H9 (cell line): ENCODE measurements at regions not wholly inside any gene's neighbourhood (a gene's known extent, or its start where the extent isn't known, plus 50 kb on each side); places are given as distances from the start of the nearest gene placed in this dataset.

Source experiments
- DNase-seq: peaks from one replicate; pipeline ENCODE4 v3.0.0-alpha.2; 2017
- H2AFZ ChIP-seq: one replicate; pipeline ENCODE4 v1.6.1; 2013; ENCODE audit warnings: mild to moderate bottlenecking, low read length, control low read depth, moderate library complexity
- H2AK5ac ChIP-seq: 2 replicates; pipeline ENCODE4 v1.6.1; 2013; ENCODE audit warnings: low read length, control low read depth, mixed read lengths; ENCODE audit not compliant: insufficient read length
- H2BK120ac ChIP-seq: one replicate; pipeline ENCODE4 v1.6.1; 2013; ENCODE audit warnings: low read depth, mild to moderate bottlenecking, low read length, control low read depth, inconsistent platforms; ENCODE audit not compliant: poor library complexity, severe bottlenecking
- H2BK12ac ChIP-seq: 2 replicates; pipeline ENCODE4 v1.6.1; 2013; ENCODE audit warnings: low read length, control low read depth, mixed read lengths, low read depth; ENCODE audit not compliant: insufficient read length
- H2BK15ac ChIP-seq: 2 replicates; pipeline ENCODE4 v1.6.1; 2013; ENCODE audit warnings: low read depth, low read length, control low read depth
- H2BK20ac ChIP-seq: one replicate; pipeline ENCODE4 v1.6.1; 2013; ENCODE audit warnings: low read depth, mild to moderate bottlenecking, low read length, control low read depth, inconsistent platforms; ENCODE audit not compliant: poor library complexity, severe bottlenecking
- H2BK5ac ChIP-seq: 2 replicates; pipeline ENCODE4 v1.6.1; 2013; ENCODE audit warnings: low read length, control low read depth, mixed read lengths; ENCODE audit not compliant: insufficient read length
- H3K14ac ChIP-seq: 2 replicates; pipeline ENCODE4 v1.6.1; 2013; ENCODE audit warnings: low read length, control low read depth; ENCODE audit not compliant: insufficient read depth
- H3K18ac ChIP-seq: 2 replicates; pipeline ENCODE4 v1.6.1; 2013; ENCODE audit warnings: low read depth, mild to moderate bottlenecking, mixed read lengths, low read length, control low read depth; ENCODE audit not compliant: insufficient read length
- H3K23ac ChIP-seq: 2 replicates; pipeline ENCODE4 v1.6.1; 2013; ENCODE audit warnings: low read length, control low read depth, mixed read lengths, low read depth; ENCODE audit not compliant: insufficient read length
- H3K23me2 ChIP-seq: 2 replicates; pipeline ENCODE4 v1.6.1; 2013; ENCODE audit warnings: low read depth, mild to moderate bottlenecking, mixed read lengths, low read length, control low read depth; ENCODE audit not compliant: insufficient read length, poor library complexity, severe bottlenecking
- H3K27ac ChIP-seq: 2 replicates; pipeline ENCODE4 v1.5.1; 2013; ENCODE audit warnings: low read length, control low read depth, mixed read lengths, low read depth; ENCODE audit not compliant: insufficient read length
- H3K27me3 ChIP-seq: 2 replicates; pipeline ENCODE4 v1.6.1; 2013; ENCODE audit warnings: low read length, control low read depth, inconsistent platforms; ENCODE audit not compliant: insufficient read depth
- H3K4ac ChIP-seq: 2 replicates; pipeline ENCODE4 v1.6.1; 2013; ENCODE audit warnings: low read depth, mild to moderate bottlenecking, control low read depth, inconsistent platforms, low read length, moderate library complexity
- H3K4me1 ChIP-seq: 2 replicates; pipeline ENCODE4 v1.6.1; 2013; ENCODE audit warnings: low read length, control low read depth, inconsistent platforms; ENCODE audit not compliant: insufficient read depth
- H3K4me2 ChIP-seq: 2 replicates; pipeline ENCODE4 v1.6.1; 2013; ENCODE audit warnings: low read length, control low read depth, mixed read lengths; ENCODE audit not compliant: insufficient read length, insufficient read depth
- H3K56ac ChIP-seq: 2 replicates; pipeline ENCODE4 v1.6.1; 2013; ENCODE audit warnings: low read depth, mild to moderate bottlenecking, mixed read lengths, low read length, control low read depth; ENCODE audit not compliant: insufficient read length
- H3K79me1 ChIP-seq: 2 replicates; pipeline ENCODE4 v1.6.1; 2013; ENCODE audit warnings: low read depth, mild to moderate bottlenecking, moderate library complexity, low read length, control low read depth, inconsistent platforms; ENCODE audit not compliant: insufficient read depth, poor library complexity, severe bottlenecking
- H3K79me2 ChIP-seq: 2 replicates; pipeline ENCODE4 v1.6.1; 2013; ENCODE audit warnings: low read length, control low read depth, inconsistent platforms; ENCODE audit not compliant: insufficient read depth
- H3K9ac ChIP-seq: 2 replicates; pipeline ENCODE4 v1.6.1; 2013; ENCODE audit warnings: low read length, control low read depth, mixed read lengths; ENCODE audit not compliant: insufficient read length; ENCODE audit errors: extremely low read depth
- H3K9me3 ChIP-seq: one replicate; pipeline ENCODE4 v1.6.1; 2013; ENCODE audit warnings: low read depth, low read length, inconsistent platforms; ENCODE audit not compliant: control insufficient read depth
- H3T11ph ChIP-seq: one replicate; pipeline ENCODE4 v1.6.1; 2013; ENCODE audit warnings: mild to moderate bottlenecking, low read length, control low read depth, inconsistent platforms
- H4K20me1 ChIP-seq: one replicate; pipeline ENCODE4 v1.6.1; 2013; ENCODE audit not compliant: control insufficient read depth, insufficient read length, insufficient read depth
- H4K5ac ChIP-seq: 2 replicates; pipeline ENCODE4 v1.6.1; 2013; ENCODE audit warnings: low read depth, mild to moderate bottlenecking, mixed read lengths, low read length, control low read depth; ENCODE audit not compliant: insufficient read length
- H4K8ac ChIP-seq: replicated peaks from 2 replicates; pipeline ENCODE4 v1.6.1; 2013; ENCODE audit warnings: low read length, control low read depth, mixed read lengths, low read depth; ENCODE audit not compliant: insufficient read length
- H4K91ac ChIP-seq: 2 replicates; pipeline ENCODE4 v1.6.1; 2013; ENCODE audit warnings: low read depth, mild to moderate bottlenecking, moderate library complexity, mixed read lengths, low read length, control low read depth; ENCODE audit not compliant: insufficient read length
- H3K27ac Mint-ChIP-seq, 3 experiments: 2 replicates in 2 of 3; 3 replicates in 1 of 3; pipeline ENCODE4 v1.8.0; 2020 to 2021; ENCODE audit warnings: mixed read lengths in 3 of 3, mild to moderate bottlenecking in 1 of 3, moderate library complexity in 1 of 3
- H3K27me3 Mint-ChIP-seq: 2 replicates; pipeline ENCODE4 v1.8.0; 2021; ENCODE audit warnings: low read depth, mild to moderate bottlenecking, moderate library complexity, mixed read lengths
- H3K36me3 Mint-ChIP-seq, 3 experiments: 2 replicates in 2 of 3; 3 replicates in 1 of 3; pipeline ENCODE4 v1.8.0; 2020 to 2021; ENCODE audit warnings: low read depth in 3 of 3, mixed read lengths in 3 of 3; ENCODE audit not compliant: insufficient read depth in 1 of 3
- H3K4me1 Mint-ChIP-seq, 2 experiments: 2 replicates each; pipeline ENCODE4 v1.8.0; 2020; ENCODE audit warnings: mixed read lengths in 2 of 2
- H3K4me3 Mint-ChIP-seq, 2 experiments: 2 replicates in 1 of 2; 3 replicates in 1 of 2; pipeline ENCODE4 v1.8.0; 2020 to 2021; ENCODE audit warnings: mild to moderate bottlenecking in 2 of 2, mixed read lengths in 2 of 2, moderate library complexity in 1 of 2
- H3K9me3 Mint-ChIP-seq, 2 experiments: 2 replicates in 1 of 2; 3 replicates in 1 of 2; pipeline ENCODE4 v1.8.0; 2020; ENCODE audit warnings: mild to moderate bottlenecking in 2 of 2, mixed read lengths in 2 of 2, moderate library complexity in 1 of 2
- WGBS: extraction: QIAGEN DNeasy Blood & Tissue Kit; methylation state at CpG from one replicate; pipeline ENCODE4 v1.1.7; 2013; ENCODE audit warnings: missing lambda C conversion rate, low lambda C conversion rate, mixed read lengths; ENCODE audit not compliant: insufficient read length; ENCODE audit errors: extremely low coverage; 5-methylcytosine and 5-hydroxymethylcytosine counted together
- TF ChIP-seq, protein P1 (sequence below): fragments of 200-600 bp; sonication (generic); conservative IDR thresholded peaks from 3 replicates; pipeline ENCODE4 v1.8.0; 2021; ENCODE audit warnings: antibody characterized with exemption, mild to moderate bottlenecking

DNA sequence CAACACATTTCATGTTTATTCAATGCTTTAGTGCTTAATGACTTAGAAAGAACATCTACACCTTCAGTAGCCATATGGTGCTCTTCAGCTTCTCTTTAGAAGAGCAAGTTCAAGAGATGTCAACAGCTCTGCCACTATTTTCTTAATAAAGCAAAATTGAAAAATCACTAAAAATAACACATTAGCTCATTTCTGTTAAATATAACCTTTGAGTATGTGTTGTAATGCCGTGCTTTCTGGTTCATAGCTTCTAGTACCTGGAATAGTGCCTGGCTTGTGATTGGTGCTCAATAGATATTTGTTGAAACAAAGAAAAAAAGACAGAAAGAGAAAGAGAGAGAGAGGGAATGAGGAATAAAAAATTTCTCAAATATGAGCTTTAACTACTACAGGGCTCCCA, 349.8 kb upstream of the SPRED2 start:
- Histone ChIP-seq H2BK12ac (no peak overlapping the region), H2BK20ac (no peak overlapping the region), H3K4me2 (no peak overlapping the region), H3K9me3 (no peaks in the 10 kb centered on the region), H4K20me1 (no peaks in the 10 kb centered on the region), H3K18ac (no peak overlapping the region), H3K4ac (no peak overlapping the region), H2BK120ac (no peak overlapping the region), H3K23me2 (no peaks in the 10 kb centered on the region), H3K27ac (no peak overlapping the region), H2BK15ac (no peak overlapping the region), H3K79me1 (no peaks in the 10 kb centered on the region), H3K4me1 (no peaks in the 10 kb centered on the region), H3K9ac (no peak overlapping the region), H2BK5ac (no peak overlapping the region), H4K5ac (no peak overlapping the region), H3K56ac (no peak overlapping the region), H3T11ph (no peak overlapping the region), H4K91ac (no peak overlapping the region), H3K79me2 (no peaks in the 10 kb centered on the region), H2AFZ (no peak overlapping the region), H3K14ac (no peak overlapping the region), H4K8ac (no peak overlapping the region), H3K27me3 (no peaks in the 10 kb centered on the region), H2AK5ac (no peak overlapping the region), H3K23ac (no peak overlapping the region)
- Mint-ChIP-seq H3K4me1 (peaks cover 7 to 8% of the 10 kb centered on the region in 2 experiments), H3K36me3 (no peaks in the 10 kb centered on the region), H3K27ac (no peak overlapping the region), H3K9me3 (no peaks in the 10 kb centered on the region), H3K27me3 (peaks cover 2% of the 10 kb centered on the region; the same call in 1 of the 2 replicates), H3K4me3 (no peak overlapping the region)
- WGBS = no CpG with 5 or more reads among the region's 1 CpG
- no peak for DNase-seq
- TF ChIP-seq, protein P1, sequence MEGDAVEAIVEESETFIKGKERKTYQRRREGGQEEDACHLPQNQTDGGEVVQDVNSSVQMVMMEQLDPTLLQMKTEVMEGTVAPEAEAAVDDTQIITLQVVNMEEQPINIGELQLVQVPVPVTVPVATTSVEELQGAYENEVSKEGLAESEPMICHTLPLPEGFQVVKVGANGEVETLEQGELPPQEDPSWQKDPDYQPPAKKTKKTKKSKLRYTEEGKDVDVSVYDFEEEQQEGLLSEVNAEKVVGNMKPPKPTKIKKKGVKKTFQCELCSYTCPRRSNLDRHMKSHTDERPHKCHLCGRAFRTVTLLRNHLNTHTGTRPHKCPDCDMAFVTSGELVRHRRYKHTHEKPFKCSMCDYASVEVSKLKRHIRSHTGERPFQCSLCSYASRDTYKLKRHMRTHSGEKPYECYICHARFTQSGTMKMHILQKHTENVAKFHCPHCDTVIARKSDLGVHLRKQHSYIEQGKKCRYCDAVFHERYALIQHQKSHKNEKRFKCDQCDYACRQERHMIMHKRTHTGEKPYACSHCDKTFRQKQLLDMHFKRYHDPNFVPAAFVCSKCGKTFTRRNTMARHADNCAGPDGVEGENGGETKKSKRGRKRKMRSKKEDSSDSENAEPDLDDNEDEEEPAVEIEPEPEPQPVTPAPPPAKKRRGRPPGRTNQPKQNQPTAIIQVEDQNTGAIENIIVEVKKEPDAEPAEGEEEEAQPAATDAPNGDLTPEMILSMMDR = no peak
